AG04450 (cell line): ENCODE measurements at regions not wholly inside any gene's neighbourhood (a gene's known extent, or its start where the extent isn't known, plus 50 kb on each side); places are given as distances from the start of the nearest gene placed in this dataset.
"Not testable (repeated sequence)": the region's sequence is repeated elsewhere in the genome, so short reads cannot be mapped to it uniquely, and the experiment has no call there.

ENCODE experiments used
- CTCF ChIA-PET: fragments of 300-600, 350-600 bp; formaldehyde crosslinking; extraction: SDS; loops from one replicate; lab custom pipeline; 2022; ENCODE audit warnings: antibody characterized with exemption, inconsistent platforms; lab: Charles Lee
- POLR2A ChIA-PET: fragments of 350-600 bp; formaldehyde crosslinking; extraction: SDS; loops from one replicate; lab custom pipeline; 2021; ENCODE audit warnings: antibody characterized with exemption, inconsistent platforms; lab: Yijun Ruan, JAX
- DNase-seq: peaks from one replicate; pipeline ENCODE4 v3.0.0-alpha.2; 2011; ENCODE audit warnings: low read depth, low spot score
- H3K27ac ChIP-seq: one replicate; pipeline ENCODE4 v1.5.1; 2012; ENCODE audit warnings: low read depth, low read length, control low read depth
- H3K27me3 ChIP-seq: one replicate; pipeline ENCODE4 v1.6.0; 2012; ENCODE audit warnings: low read length; ENCODE audit not compliant: control insufficient read depth, insufficient read depth
- H3K4me3 ChIP-seq: 2 replicates; pipeline ENCODE4 v1.5.1; 2011; ENCODE audit warnings: mild to moderate bottlenecking, low read depth, low read length, control low read depth
- H3K9me3 ChIP-seq: 2 replicates; pipeline ENCODE4 v1.5.1; 2012; ENCODE audit warnings: low read length; ENCODE audit not compliant: control insufficient read depth, insufficient read depth
- CTCF ChIP-seq: IDR thresholded peaks from 2 replicates; pipeline ENCODE4 v1.5.1; 2011; ENCODE audit warnings: low read depth, low read length, control low read depth, inconsistent platforms

GRCh38 chr21:14814991-14815390 is 249.8 kb downstream of the NRIP1 start:
- ChIA-PET CTCF (no interaction called here), POLR2A (no interaction called here)
- no peak overlapping the region for H3K4me3 ChIP-seq
- H3K27ac ChIP-seq = no peak overlapping the region
- H3K27me3 ChIP-seq = no peaks in the 10 kb centered on the region
- no peak for TF ChIP-seq CTCF
- H3K9me3 ChIP-seq = no peaks in the 10 kb centered on the region
- no peak for DNase-seq

- Histone ChIP-seq H3K4me3 (no peak overlapping the region), H3K27me3 (no peaks in the 10 kb centered on the region), H3K27ac (no peak overlapping the region), H3K9me3 (no peaks in the 10 kb centered on the region)
- CTCF ChIA-PET = no interaction called here
- POLR2A ChIA-PET = no interaction called here
- DNase-seq = no peak
- TF ChIP-seq CTCF = no peak
Observed at GRCh38 chr21:14814282-14814681, 250.5 kb downstream of the NRIP1 start.

- DNase-seq, H3K27ac ChIP-seq, H3K4me3 ChIP-seq, CTCF ChIA-PET, H3K9me3 ChIP-seq, POLR2A ChIA-PET, H3K27me3 ChIP-seq: not testable (repeated sequence)
Observed at GRCh38 chr21:14804170-14804569, 258.1 kb upstream of the SAMSN1 start.

- Histone ChIP-seq H3K27me3 (no peaks in the 10 kb centered on the region), H3K9me3 (no peaks in the 10 kb centered on the region), H3K4me3 (no peak overlapping the region), H3K27ac (no peak overlapping the region)
- no peak for TF ChIP-seq CTCF
- ChIA-PET POLR2A (no interaction called here), CTCF (no interaction called here)
- DNase-seq = no peak
Observed at GRCh38 chr21:14797543-14797942, 251.4 kb upstream of the SAMSN1 start.

- ChIA-PET CTCF (no interaction called here), POLR2A (no interaction called here)
- no peak for DNase-seq
- Histone ChIP-seq H3K27ac (no peak overlapping the region), H3K27me3 (no peaks in the 10 kb centered on the region), H3K9me3 (no peaks in the 10 kb centered on the region), H3K4me3 (no peak overlapping the region)
- TF ChIP-seq CTCF = no peak
Observed at GRCh38 chr21:14787312-14787711, 241.2 kb upstream of the SAMSN1 start.

GRCh38 chr21:14785679-14786078 is 239.6 kb upstream of the SAMSN1 start:
- TF ChIP-seq CTCF = no peak
- DNase-seq = no peak
- ChIA-PET CTCF (no interaction called here), POLR2A (no interaction called here)
- Histone ChIP-seq H3K9me3 (no peaks in the 10 kb centered on the region), H3K27ac (no peak overlapping the region), H3K4me3 (no peak overlapping the region), H3K27me3 (no peaks in the 10 kb centered on the region)
